Activated B cell treated with CpG ODN at 0.5 μM for 24 hours (primary cell): ENCODE measurements at regions not wholly inside any gene's neighbourhood (a gene's known extent, or its start where the extent isn't known, plus 50 kb on each side); places are given as distances from the start of the nearest gene placed in this dataset.

Source experiments
- ATAC-seq: fragments of 200-7000 bp; cut with Tn5 transposase; one replicate; pipeline ENCODE4 v1.10.0; 2021; ENCODE audit warnings: low read depth, mild to moderate bottlenecking, moderate library complexity
- CTCF ChIA-PET: fragments of 350-600 bp; sonication (Branson Sonifier 250); formaldehyde crosslinking; loops from one replicate; lab custom pipeline; 2021; ENCODE audit warnings: antibody characterized with exemption; lab: Charles Lee
- POLR2A ChIA-PET: fragments of 350-600 bp; sonication (Branson Sonifier 250); formaldehyde crosslinking; loops from one replicate; lab custom pipeline; 2021; ENCODE audit warnings: antibody characterized with exemption; lab: Charles Lee
- DNase-seq: peaks from one replicate; pipeline ENCODE4 v3.0.0; 2022
- H3K27ac Mint-ChIP-seq: one replicate; pipeline ENCODE4 v1.8.0; 2020; ENCODE audit warnings: mixed read lengths
- H3K27me3 Mint-ChIP-seq: one replicate; pipeline ENCODE4 v1.8.0; 2021; ENCODE audit warnings: mixed read lengths
- H3K36me3 Mint-ChIP-seq: one replicate; pipeline ENCODE4 v1.8.0; 2021; ENCODE audit warnings: low read depth, mixed read lengths
- H3K4me1 Mint-ChIP-seq: one replicate; pipeline ENCODE4 v1.8.0; 2021; ENCODE audit warnings: mixed read lengths
- H3K4me3 Mint-ChIP-seq: one replicate; pipeline ENCODE4 v1.8.0; 2020; ENCODE audit warnings: mild to moderate bottlenecking, mixed read lengths
- H3K9me3 Mint-ChIP-seq: one replicate; pipeline ENCODE4 v1.8.0; 2020; ENCODE audit warnings: mixed read lengths
- CTCF ChIP-seq: fragments of 200-600 bp; IDR thresholded peaks from one replicate; pipeline ENCODE4 v1.8.0; 2022; ENCODE audit warnings: antibody characterized with exemption, mild to moderate bottlenecking
- intact Hi-C: fragments of 100-400 bp; cut with micrococcal nuclease; formaldehyde crosslinking; loops from one replicate; pipeline ENCODE4 v1.15.1; 2024

- ChIA-PET POLR2A (no interaction called here), CTCF (no interaction called here)
- Mint-ChIP-seq H3K9me3 (no peaks in the 10 kb centered on the region), H3K36me3 (no peaks in the 10 kb centered on the region), H3K27me3 (no peaks in the 10 kb centered on the region), H3K27ac (no peak overlapping the region), H3K4me1 (no peaks in the 10 kb centered on the region), H3K4me3 (no peak overlapping the region)
- TF ChIP-seq CTCF: no peak
- ATAC-seq: no peak
- intact Hi-C loops: no loop called here
- no peak for DNase-seq
These were observed 458.9 kb downstream of the LMO4 start for GRCh38 chr1:87787551-87787950.

GRCh38 chr1:87790756-87791155 lies 462.1 kb downstream of the LMO4 start:
- no peaks in the 10 kb centered on the region for H3K36me3 Mint-ChIP-seq
- H3K9me3 Mint-ChIP-seq: no peaks in the 10 kb centered on the region
- intact Hi-C loops: no loop called here
- ChIA-PET CTCF (no interaction called here), POLR2A (no interaction called here)
- no peak for TF ChIP-seq CTCF
- H3K27ac Mint-ChIP-seq: no peak overlapping the region
- no peaks in the 10 kb centered on the region for H3K27me3 Mint-ChIP-seq
- H3K4me1 Mint-ChIP-seq: no peaks in the 10 kb centered on the region
- ATAC-seq (no peak), DNase-seq (no peak)
- no peak overlapping the region for H3K4me3 Mint-ChIP-seq

- ATAC-seq: no peak
- H3K27ac Mint-ChIP-seq: no peak overlapping the region
- no peak for TF ChIP-seq CTCF
- DNase-seq: no peak
- no peaks in the 10 kb centered on the region for H3K4me1 Mint-ChIP-seq
- no peaks in the 10 kb centered on the region for H3K36me3 Mint-ChIP-seq
- no peaks in the 10 kb centered on the region for H3K9me3 Mint-ChIP-seq
- CTCF ChIA-PET: no interaction called here
- no peaks in the 10 kb centered on the region for H3K27me3 Mint-ChIP-seq
- H3K4me3 Mint-ChIP-seq: no peak overlapping the region
- intact Hi-C loops: no loop called here
- POLR2A ChIA-PET: no interaction called here
These were observed 463.5 kb downstream of the LMO4 start for GRCh38 chr1:87791931-87792740.

GRCh38 chr1:87794788-87795614 lies 466.3 kb downstream of the LMO4 start:
- no peaks in the 10 kb centered on the region for H3K36me3 Mint-ChIP-seq
- H3K27ac Mint-ChIP-seq: no peak overlapping the region
- ChIA-PET POLR2A (no interaction called here), CTCF (no interaction called here)
- intact Hi-C loops: no loop called here
- H3K27me3 Mint-ChIP-seq: no peaks in the 10 kb centered on the region
- H3K4me1 Mint-ChIP-seq: no peaks in the 10 kb centered on the region
- TF ChIP-seq CTCF: no peak
- ATAC-seq (no peak), DNase-seq (no peak)
- no peaks in the 10 kb centered on the region for H3K9me3 Mint-ChIP-seq
- no peak overlapping the region for H3K4me3 Mint-ChIP-seq

- no peaks in the 10 kb centered on the region for H3K36me3 Mint-ChIP-seq
- ChIA-PET POLR2A (no interaction called here), CTCF (no interaction called here)
- no peak for TF ChIP-seq CTCF
- DNase-seq: no peak
- no peaks in the 10 kb centered on the region for H3K4me1 Mint-ChIP-seq
- no peaks in the 10 kb centered on the region for H3K27me3 Mint-ChIP-seq
- peaks cover 2% of the 10 kb centered on the region for H3K9me3 Mint-ChIP-seq
- intact Hi-C loops: no loop called here
- H3K4me3 Mint-ChIP-seq: no peak overlapping the region
- no peak overlapping the region for H3K27ac Mint-ChIP-seq
- ATAC-seq: no peak
These were observed 467.1 kb downstream of the LMO4 start for GRCh38 chr1:87795615-87796337.
